Prostate gland (tissue), 2 donors: ENCODE measurements at regions not wholly inside any gene's neighbourhood (a gene's known extent, or its start where the extent isn't known, plus 50 kb on each side); places are given as distances from the start of the nearest gene placed in this dataset.
A peak's percentile ranks its signal among the peaks of the same experiment; 100 is the strongest.

Experiments used
- POLR2A ChIP-seq: fragments of 450-650 bp; IDR thresholded peaks from one replicate; pipeline ENCODE4 v1.6.1; 2016; ENCODE audit warnings: antibody characterized with exemption, mild to moderate bottlenecking
- POLR2AphosphoS5 ChIP-seq: sonication (generic); formaldehyde crosslinking; IDR thresholded peaks from one replicate; pipeline ENCODE4 v1.6.1; 2017; ENCODE audit warnings: antibody characterized with exemption
- TF ChIP-seq, protein P1 (sequence below), 4 experiments: fragments of 200-600 bp in 2 of 4; fragments of 450-650 bp in 2 of 4; sonication (generic) in 2 of 4; IDR thresholded peaks; 1 replicate in 3 of 4; 2 replicates in 1 of 4; pipeline ENCODE4 v1.5.1; 2016 to 2019; ENCODE audit warnings: antibody characterized with exemption in 4 of 4, mild to moderate bottlenecking in 2 of 4, moderate library complexity in 2 of 4

DNA sequence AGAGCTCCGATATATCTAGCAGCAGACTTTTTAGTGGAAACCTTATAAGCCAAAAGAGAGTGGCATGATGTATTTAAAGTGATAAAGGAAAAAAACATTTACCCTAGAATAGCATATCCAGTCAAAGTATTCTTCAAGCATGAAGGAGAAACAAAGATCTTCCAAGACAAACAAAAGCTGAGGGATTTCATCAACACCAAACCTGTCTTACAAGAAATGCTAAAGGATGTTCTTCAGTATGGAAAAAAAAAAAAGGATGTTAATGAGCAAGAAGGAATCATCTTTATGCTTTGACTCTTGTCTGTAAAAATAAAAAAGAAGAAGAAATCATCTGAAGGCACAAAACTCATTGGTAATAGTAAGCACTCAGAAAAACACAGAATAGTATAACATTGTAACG is 338.2 kb downstream of the TLE1 start:
- TF ChIP-seq, protein P1, sequence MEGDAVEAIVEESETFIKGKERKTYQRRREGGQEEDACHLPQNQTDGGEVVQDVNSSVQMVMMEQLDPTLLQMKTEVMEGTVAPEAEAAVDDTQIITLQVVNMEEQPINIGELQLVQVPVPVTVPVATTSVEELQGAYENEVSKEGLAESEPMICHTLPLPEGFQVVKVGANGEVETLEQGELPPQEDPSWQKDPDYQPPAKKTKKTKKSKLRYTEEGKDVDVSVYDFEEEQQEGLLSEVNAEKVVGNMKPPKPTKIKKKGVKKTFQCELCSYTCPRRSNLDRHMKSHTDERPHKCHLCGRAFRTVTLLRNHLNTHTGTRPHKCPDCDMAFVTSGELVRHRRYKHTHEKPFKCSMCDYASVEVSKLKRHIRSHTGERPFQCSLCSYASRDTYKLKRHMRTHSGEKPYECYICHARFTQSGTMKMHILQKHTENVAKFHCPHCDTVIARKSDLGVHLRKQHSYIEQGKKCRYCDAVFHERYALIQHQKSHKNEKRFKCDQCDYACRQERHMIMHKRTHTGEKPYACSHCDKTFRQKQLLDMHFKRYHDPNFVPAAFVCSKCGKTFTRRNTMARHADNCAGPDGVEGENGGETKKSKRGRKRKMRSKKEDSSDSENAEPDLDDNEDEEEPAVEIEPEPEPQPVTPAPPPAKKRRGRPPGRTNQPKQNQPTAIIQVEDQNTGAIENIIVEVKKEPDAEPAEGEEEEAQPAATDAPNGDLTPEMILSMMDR (IDR thresholded peaks at IDR 0.05) = no peak
- no peak for TF ChIP-seq POLR2A
- peak; percentile 23 for TF ChIP-seq POLR2AphosphoS5
